GM10266 (cell line): ENCODE measurements at regions not wholly inside any gene's neighbourhood (a gene's known extent, or its start where the extent isn't known, plus 50 kb on each side); places are given as distances from the start of the nearest gene placed in this dataset.

Experiments
- DNase-seq: peaks from one replicate; pipeline ENCODE4 v3.0.0; 2012; ENCODE audit errors: extremely low spot score
- TF ChIP-seq, protein P1 (sequence below): IDR thresholded peaks from 2 replicates; pipeline ENCODE4 v1.5.1; 2012; ENCODE audit warnings: mild to moderate bottlenecking, low read depth; ENCODE audit not compliant: control insufficient read depth, insufficient read depth; ENCODE audit errors: missing control alignments

GRCh38 chr6:51285876-51286275, 467.2 kb downstream of the TFAP2B start:
- no peak for DNase-seq
- TF ChIP-seq, protein P1, sequence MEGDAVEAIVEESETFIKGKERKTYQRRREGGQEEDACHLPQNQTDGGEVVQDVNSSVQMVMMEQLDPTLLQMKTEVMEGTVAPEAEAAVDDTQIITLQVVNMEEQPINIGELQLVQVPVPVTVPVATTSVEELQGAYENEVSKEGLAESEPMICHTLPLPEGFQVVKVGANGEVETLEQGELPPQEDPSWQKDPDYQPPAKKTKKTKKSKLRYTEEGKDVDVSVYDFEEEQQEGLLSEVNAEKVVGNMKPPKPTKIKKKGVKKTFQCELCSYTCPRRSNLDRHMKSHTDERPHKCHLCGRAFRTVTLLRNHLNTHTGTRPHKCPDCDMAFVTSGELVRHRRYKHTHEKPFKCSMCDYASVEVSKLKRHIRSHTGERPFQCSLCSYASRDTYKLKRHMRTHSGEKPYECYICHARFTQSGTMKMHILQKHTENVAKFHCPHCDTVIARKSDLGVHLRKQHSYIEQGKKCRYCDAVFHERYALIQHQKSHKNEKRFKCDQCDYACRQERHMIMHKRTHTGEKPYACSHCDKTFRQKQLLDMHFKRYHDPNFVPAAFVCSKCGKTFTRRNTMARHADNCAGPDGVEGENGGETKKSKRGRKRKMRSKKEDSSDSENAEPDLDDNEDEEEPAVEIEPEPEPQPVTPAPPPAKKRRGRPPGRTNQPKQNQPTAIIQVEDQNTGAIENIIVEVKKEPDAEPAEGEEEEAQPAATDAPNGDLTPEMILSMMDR, result no peak

DNA sequence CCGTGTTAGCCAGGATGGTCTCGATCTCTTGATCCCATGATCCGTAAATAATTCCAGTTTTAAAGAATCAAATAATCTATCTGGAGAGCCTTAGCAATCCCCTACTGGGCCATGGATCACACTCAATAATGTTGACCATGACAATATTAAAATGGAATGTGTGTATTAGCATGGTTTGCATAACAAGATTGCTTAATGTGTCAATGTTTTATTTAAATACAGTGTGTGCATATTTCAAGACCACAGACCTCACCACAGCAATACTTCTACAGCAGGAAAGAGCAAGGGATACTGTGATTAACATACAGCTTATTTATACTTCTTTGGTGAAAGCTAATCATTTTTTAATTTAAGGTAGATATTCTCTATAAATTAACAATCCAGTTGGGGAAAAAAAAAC, 470.4 kb downstream of the TFAP2B start:
- no peak for DNase-seq

GRCh38 chr6:51292659-51293058, 474.0 kb downstream of the TFAP2B start:
- no peak for DNase-seq
- TF ChIP-seq, protein P1, result no peak

More for the DNA sequence above, 470.4 kb downstream of the TFAP2B start:
- TF ChIP-seq, protein P1, result no peak

- TF ChIP-seq, protein P1, result no peak
- no peak for DNase-seq
These were observed 481.1 kb downstream of the TFAP2B start for GRCh38 chr6:51299621-51300380.

DNA sequence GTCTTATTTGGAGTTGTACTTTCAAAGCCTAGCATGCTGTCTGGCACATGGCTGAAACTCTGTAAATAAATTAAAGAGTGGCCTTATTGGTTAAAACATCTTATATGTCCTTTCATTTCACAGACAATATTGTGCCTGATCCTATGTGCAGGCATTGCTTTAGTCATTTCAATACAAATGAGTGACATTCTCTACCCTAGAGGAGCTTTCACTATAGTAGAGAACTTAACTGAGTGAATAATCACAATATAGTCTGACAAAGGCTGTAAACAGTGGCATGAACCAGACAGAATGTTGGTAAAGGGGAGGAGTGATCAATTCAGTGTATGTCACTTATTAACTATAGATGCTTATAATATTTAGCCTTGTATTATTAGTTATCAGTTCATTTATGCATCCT, 481.8 kb downstream of the TFAP2B start:
- TF ChIP-seq, protein P1, result no peak
- no peak for DNase-seq

DNA sequence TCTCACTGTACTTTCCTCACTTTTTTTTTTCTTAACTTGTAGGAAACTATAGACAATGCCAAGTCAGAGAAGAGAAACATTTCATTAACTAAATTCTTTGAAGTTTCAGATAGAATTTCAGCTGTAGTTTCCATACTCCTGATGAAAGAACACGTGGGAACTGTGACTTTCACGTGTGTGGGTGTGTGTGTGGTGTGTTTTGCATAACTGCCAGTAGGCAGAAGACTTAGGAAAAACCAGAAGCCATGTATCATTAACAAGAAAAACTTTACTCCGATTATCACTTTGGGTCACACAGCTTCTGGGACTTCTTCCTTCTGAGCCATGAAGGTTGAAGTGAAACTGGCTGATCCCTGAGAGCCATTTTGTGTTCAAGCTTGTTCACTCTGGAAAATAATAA, 483.3 kb downstream of the TFAP2B start:
- TF ChIP-seq, protein P1, result no peak
- no peak for DNase-seq

DNA sequence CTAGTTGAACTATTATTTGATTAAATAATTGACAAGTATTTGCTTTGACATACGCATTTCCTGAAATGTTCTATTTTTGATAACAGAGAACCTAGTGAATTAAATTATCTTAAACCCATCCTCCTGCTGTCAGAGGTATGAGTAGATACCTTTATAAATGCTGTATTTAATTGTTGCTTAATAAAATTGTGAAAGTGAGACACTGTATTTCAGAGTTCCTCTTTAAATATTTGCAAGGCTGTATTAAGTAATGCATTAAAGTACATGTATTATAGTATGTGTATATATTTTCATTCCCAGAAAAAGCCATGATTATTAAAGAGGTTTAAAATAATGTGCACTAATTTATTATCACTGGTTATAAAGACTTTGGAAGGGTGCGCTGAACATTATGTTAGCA, 483.8 kb downstream of the TFAP2B start:
- TF ChIP-seq, protein P1, result no peak
- no peak for DNase-seq
